ENCODE measurements at regions not wholly inside any gene's neighbourhood (a gene's known extent, or its start where the extent isn't known, plus 50 kb on each side); places are given as distances from the start of the nearest gene placed in this dataset.

GRCh38 chr5:22938362-22938761 is 85.2 kb upstream of the CDH12 start:
- Mint-ChIP-seq H3K27me3 (ENCODE audit: insufficient read depth, unreplicated experiment) (no peaks in the 10 kb centered on the region), H3K27ac (ENCODE audit: unreplicated experiment) (no peak overlapping the region), H3K9me3 (ENCODE audit: unreplicated experiment) (peaks cover 8% of the 10 kb centered on the region), H3K4me3 (ENCODE audit: unreplicated experiment) (no peak overlapping the region), H3K36me3 (ENCODE audit: insufficient read depth, unreplicated experiment) (no peaks in the 10 kb centered on the region), H3K4me1 (ENCODE audit: low read depth, unreplicated experiment) (no peaks in the 10 kb centered on the region)
- intact Hi-C loops (cut with micrococcal nuclease; ENCODE audit: unreplicated experiment): no loop called here
- no peak for TF ChIP-seq CTCF (IDR thresholded peaks at IDR 0.05; ENCODE audit: insufficient read depth in 1 of 2, low read depth in 1 of 2, low read length in 1 of 2, severe bottlenecking in 1 of 2, unreplicated experiment in 1 of 2)
- ChIA-PET POLR2A (no interaction called here), CTCF (no interaction called here)
- no TSS peak for BruUV-seq (replicated peaks)
- H3K4me3 ChIP-seq (ENCODE audit: low read depth, low read length): no peak overlapping the region
- H3K36me3 ChIP-seq (ENCODE audit: control insufficient read depth, insufficient read depth, low read length): no peaks in the 10 kb centered on the region
- H3K4me1 ChIP-seq: no peaks in the 10 kb centered on the region
- no peak for DNase-seq
- H3K9me3 ChIP-seq: no peaks in the 10 kb centered on the region
- no peaks in the 10 kb centered on the region for H3K27me3 ChIP-seq (replicated peaks; ENCODE audit: control insufficient read depth, insufficient read depth, low read length)

GRCh38 chr5:22928821-22929482 is 75.8 kb upstream of the CDH12 start:
- ChIA-PET CTCF (no interaction called here), POLR2A (no interaction called here)
- no peaks in the 10 kb centered on the region for H3K27me3 Mint-ChIP-seq (ENCODE audit: insufficient read depth, unreplicated experiment)
- peaks cover 39% of the 10 kb centered on the region for H3K9me3 Mint-ChIP-seq (ENCODE audit: unreplicated experiment)
- no peak overlapping the region for H3K27ac Mint-ChIP-seq (ENCODE audit: unreplicated experiment)
- H3K27me3 ChIP-seq (replicated peaks; ENCODE audit: control insufficient read depth, insufficient read depth, low read length): no peaks in the 10 kb centered on the region
- H3K4me3 Mint-ChIP-seq (ENCODE audit: unreplicated experiment): no peak overlapping the region
- no peak for DNase-seq
- TF ChIP-seq CTCF (IDR thresholded peaks at IDR 0.05; ENCODE audit: insufficient read depth in 1 of 2, low read depth in 1 of 2, low read length in 1 of 2, severe bottlenecking in 1 of 2, unreplicated experiment in 1 of 2): no peak
- intact Hi-C loops (cut with micrococcal nuclease; ENCODE audit: unreplicated experiment): no loop called here
- H3K36me3 ChIP-seq (ENCODE audit: control insufficient read depth, insufficient read depth, low read length): no peaks in the 10 kb centered on the region
- no peaks in the 10 kb centered on the region for H3K4me1 ChIP-seq
- H3K4me3 ChIP-seq (ENCODE audit: low read depth, low read length): no peak overlapping the region
- H3K9me3 ChIP-seq: peaks cover 10% of the 10 kb centered on the region
- H3K36me3 Mint-ChIP-seq (ENCODE audit: insufficient read depth, unreplicated experiment): no peaks in the 10 kb centered on the region
- H3K4me1 Mint-ChIP-seq (ENCODE audit: low read depth, unreplicated experiment): no peaks in the 10 kb centered on the region
- no TSS peak for BruUV-seq (replicated peaks)

- no peaks in the 10 kb centered on the region for H3K36me3 ChIP-seq (ENCODE audit: control insufficient read depth, insufficient read depth, low read length)
- Mint-ChIP-seq H3K4me1 (ENCODE audit: low read depth, unreplicated experiment) (no peaks in the 10 kb centered on the region), H3K4me3 (ENCODE audit: unreplicated experiment) (no peak overlapping the region), H3K27ac (ENCODE audit: unreplicated experiment) (no peak overlapping the region), H3K9me3 (ENCODE audit: unreplicated experiment) (peaks cover 24% of the 10 kb centered on the region), H3K27me3 (ENCODE audit: insufficient read depth, unreplicated experiment) (no peaks in the 10 kb centered on the region), H3K36me3 (ENCODE audit: insufficient read depth, unreplicated experiment) (no peaks in the 10 kb centered on the region)
- no TSS peak for BruUV-seq (replicated peaks)
- TF ChIP-seq CTCF (IDR thresholded peaks at IDR 0.05; ENCODE audit: insufficient read depth in 1 of 2, low read depth in 1 of 2, low read length in 1 of 2, severe bottlenecking in 1 of 2, unreplicated experiment in 1 of 2): no peak
- POLR2A ChIA-PET: no interaction called here
- H3K27me3 ChIP-seq (replicated peaks; ENCODE audit: control insufficient read depth, insufficient read depth, low read length): no peaks in the 10 kb centered on the region
- intact Hi-C loops (cut with micrococcal nuclease; ENCODE audit: unreplicated experiment): no loop called here
- no peak for DNase-seq
- H3K4me3 ChIP-seq (ENCODE audit: low read depth, low read length): no peak overlapping the region
- peaks cover 10% of the 10 kb centered on the region for H3K9me3 ChIP-seq
- CTCF ChIA-PET: no interaction called here
- H3K4me1 ChIP-seq: no peaks in the 10 kb centered on the region
Observed at GRCh38 chr5:22926574-22926973, 73.4 kb upstream of the CDH12 start.

All from Caco-2 (cell line).